ENCODE measurements at regions not wholly inside any gene's neighbourhood (a gene's known extent, or its start where the extent isn't known, plus 50 kb on each side); places are given as distances from the start of the nearest gene placed in this dataset.

- Histone ChIP-seq H3K4me1 (ENCODE audit: control insufficient read depth, insufficient read depth, low read length) (no peaks in the 10 kb centered on the region), H3K27ac (ENCODE audit: low read length) (no peak overlapping the region), H3K4me3 (ENCODE audit: low read length in 2 of 2) (no peak overlapping the region), H3K9me3 (ENCODE audit: control insufficient read depth in 2 of 2, low read length in 2 of 2) (no peaks in the 10 kb centered on the region), H3K27me3 (ENCODE audit: control insufficient read depth in 1 of 2, insufficient read depth in 2 of 2, low read length in 2 of 2) (no peaks in the 10 kb centered on the region), H3K36me3 (ENCODE audit: control insufficient read depth in 2 of 2, insufficient read depth in 2 of 2, low read length in 2 of 2) (no peaks in the 10 kb centered on the region), H3K9ac (ENCODE audit: low read length in 2 of 2) (no peak overlapping the region)
Observed at GRCh38 chr6:85396159-85396808, 53.6 kb upstream of the NT5E start.

- Histone ChIP-seq H3K4me1 (ENCODE audit: control insufficient read depth, insufficient read depth, low read length) (no peaks in the 10 kb centered on the region), H3K4me3 (ENCODE audit: low read length in 2 of 2) (no peak overlapping the region), H3K9me3 (ENCODE audit: control insufficient read depth in 2 of 2, low read length in 2 of 2) (no peaks in the 10 kb centered on the region), H3K36me3 (ENCODE audit: control insufficient read depth in 2 of 2, insufficient read depth in 2 of 2, low read length in 2 of 2) (no peaks in the 10 kb centered on the region), H3K9ac (ENCODE audit: low read length in 2 of 2) (no peak overlapping the region), H3K27me3 (ENCODE audit: control insufficient read depth in 1 of 2, insufficient read depth in 2 of 2, low read length in 2 of 2) (no peaks in the 10 kb centered on the region), H3K27ac (ENCODE audit: low read length) (no peak overlapping the region)
Observed at GRCh38 chr6:85395746-85396145, 54.1 kb upstream of the NT5E start.

GRCh38 chr6:85394853-85395538, 54.9 kb upstream of the NT5E start:
- Histone ChIP-seq H3K27ac (ENCODE audit: low read length) (no peak overlapping the region), H3K9ac (ENCODE audit: low read length in 2 of 2) (no peak overlapping the region), H3K4me3 (ENCODE audit: low read length in 2 of 2) (no peak overlapping the region), H3K36me3 (ENCODE audit: control insufficient read depth in 2 of 2, insufficient read depth in 2 of 2, low read length in 2 of 2) (no peaks in the 10 kb centered on the region), H3K4me1 (ENCODE audit: control insufficient read depth, insufficient read depth, low read length) (no peaks in the 10 kb centered on the region), H3K27me3 (ENCODE audit: control insufficient read depth in 1 of 2, insufficient read depth in 2 of 2, low read length in 2 of 2) (no peaks in the 10 kb centered on the region), H3K9me3 (ENCODE audit: control insufficient read depth in 2 of 2, low read length in 2 of 2) (no peaks in the 10 kb centered on the region)

GRCh38 chr6:85394199-85394598, 55.7 kb upstream of the NT5E start:
- H3K4me1 ChIP-seq (ENCODE audit: control insufficient read depth, insufficient read depth, low read length) = no peaks in the 10 kb centered on the region
- no peaks in the 10 kb centered on the region for H3K27me3 ChIP-seq (ENCODE audit: control insufficient read depth in 1 of 2, insufficient read depth in 2 of 2, low read length in 2 of 2)
- no peak overlapping the region for H3K4me3 ChIP-seq (ENCODE audit: low read length in 2 of 2)
- no peak overlapping the region for H3K27ac ChIP-seq (ENCODE audit: low read length)
- no peaks in the 10 kb centered on the region for H3K9me3 ChIP-seq (ENCODE audit: control insufficient read depth in 2 of 2, low read length in 2 of 2)
- no peaks in the 10 kb centered on the region for H3K36me3 ChIP-seq (ENCODE audit: control insufficient read depth in 2 of 2, insufficient read depth in 2 of 2, low read length in 2 of 2)
- H3K9ac ChIP-seq (ENCODE audit: low read length in 2 of 2) = no peak overlapping the region

- Histone ChIP-seq H3K9me3 (ENCODE audit: control insufficient read depth in 2 of 2, low read length in 2 of 2) (no peaks in the 10 kb centered on the region), H3K4me3 (ENCODE audit: low read length in 2 of 2) (no peak overlapping the region), H3K27ac (ENCODE audit: low read length) (no peak overlapping the region), H3K27me3 (ENCODE audit: control insufficient read depth in 1 of 2, insufficient read depth in 2 of 2, low read length in 2 of 2) (no peaks in the 10 kb centered on the region), H3K4me1 (ENCODE audit: control insufficient read depth, insufficient read depth, low read length) (no peaks in the 10 kb centered on the region), H3K36me3 (ENCODE audit: control insufficient read depth in 2 of 2, insufficient read depth in 2 of 2, low read length in 2 of 2) (no peaks in the 10 kb centered on the region), H3K9ac (ENCODE audit: low read length in 2 of 2) (no peak overlapping the region)
Observed at GRCh38 chr6:85392379-85392778, 57.5 kb upstream of the NT5E start.

DNA sequence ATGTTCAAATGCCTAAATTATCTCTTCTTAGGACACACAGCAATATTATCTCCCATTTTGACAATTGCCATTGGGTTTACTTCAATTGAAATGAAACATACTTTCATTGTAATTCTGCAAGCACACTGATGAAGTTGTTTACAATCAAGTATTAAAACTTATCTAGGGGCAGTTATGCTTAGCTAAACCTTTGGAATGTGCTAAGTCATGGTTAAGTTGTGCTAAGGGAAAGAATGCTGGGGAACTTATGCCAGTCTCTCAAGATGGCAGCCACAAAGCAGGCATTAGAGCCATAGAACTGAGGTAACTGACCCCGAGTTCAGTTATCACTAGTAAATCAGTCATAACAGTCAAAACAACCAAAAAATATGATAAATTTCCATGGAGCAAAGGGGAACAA, 59.1 kb upstream of the NT5E start:
- Histone ChIP-seq H3K27me3 (ENCODE audit: control insufficient read depth in 1 of 2, insufficient read depth in 2 of 2, low read length in 2 of 2) (no peaks in the 10 kb centered on the region), H3K27ac (ENCODE audit: low read length) (no peak overlapping the region), H3K9me3 (ENCODE audit: control insufficient read depth in 2 of 2, low read length in 2 of 2) (no peaks in the 10 kb centered on the region), H3K4me1 (ENCODE audit: control insufficient read depth, insufficient read depth, low read length) (no peaks in the 10 kb centered on the region), H3K9ac (ENCODE audit: low read length in 2 of 2) (no peak overlapping the region), H3K36me3 (ENCODE audit: control insufficient read depth in 2 of 2, insufficient read depth in 2 of 2, low read length in 2 of 2) (no peaks in the 10 kb centered on the region), H3K4me3 (ENCODE audit: low read length in 2 of 2) (no peak overlapping the region)

- Histone ChIP-seq H3K9me3 (ENCODE audit: control insufficient read depth in 2 of 2, low read length in 2 of 2) (no peaks in the 10 kb centered on the region), H3K4me3 (ENCODE audit: low read length in 2 of 2) (no peak overlapping the region), H3K36me3 (ENCODE audit: control insufficient read depth in 2 of 2, insufficient read depth in 2 of 2, low read length in 2 of 2) (no peaks in the 10 kb centered on the region), H3K27me3 (ENCODE audit: control insufficient read depth in 1 of 2, insufficient read depth in 2 of 2, low read length in 2 of 2) (no peaks in the 10 kb centered on the region), H3K27ac (ENCODE audit: low read length) (no peak overlapping the region), H3K4me1 (ENCODE audit: control insufficient read depth, insufficient read depth, low read length) (no peaks in the 10 kb centered on the region), H3K9ac (ENCODE audit: low read length in 2 of 2) (no peak overlapping the region)
Observed at GRCh38 chr6:85390105-85390728, 59.7 kb upstream of the NT5E start.

DNA sequence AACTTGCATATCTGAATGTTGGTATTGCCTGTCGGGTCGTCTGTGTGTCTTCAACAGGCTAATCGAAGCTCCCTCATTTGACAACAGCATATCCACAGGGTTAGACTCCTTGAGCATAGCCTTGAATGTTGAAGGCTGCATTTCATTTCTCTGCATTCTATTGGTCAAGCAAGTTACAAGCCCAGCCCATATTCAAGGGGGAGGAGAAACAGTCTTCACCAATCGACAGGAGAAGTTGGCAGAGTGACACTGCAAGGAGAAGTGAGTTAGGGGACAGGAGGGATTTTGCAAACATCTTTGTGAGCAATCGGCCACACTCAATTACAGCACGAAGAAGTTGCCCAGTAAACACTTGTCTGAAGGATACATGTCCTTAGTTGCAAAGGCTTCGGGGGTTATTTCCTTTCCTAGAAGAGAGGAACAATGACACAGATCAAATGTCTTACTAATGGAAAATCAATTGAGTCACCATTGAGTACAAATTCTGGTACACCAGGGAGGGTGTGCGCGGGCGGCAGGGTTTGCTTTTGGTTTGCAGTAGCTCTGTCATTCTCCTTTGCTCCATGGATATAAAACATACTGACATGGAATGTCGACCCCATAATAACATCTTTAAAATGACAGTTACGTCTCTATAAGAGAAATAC, 60.6 kb upstream of the NT5E start:
- Histone ChIP-seq H3K9ac (ENCODE audit: low read length in 2 of 2) (no peak overlapping the region), H3K27ac (ENCODE audit: low read length) (no peak overlapping the region), H3K4me3 (ENCODE audit: low read length in 2 of 2) (no peak overlapping the region), H3K9me3 (ENCODE audit: control insufficient read depth in 2 of 2, low read length in 2 of 2) (no peaks in the 10 kb centered on the region), H3K27me3 (ENCODE audit: control insufficient read depth in 1 of 2, insufficient read depth in 2 of 2, low read length in 2 of 2) (no peaks in the 10 kb centered on the region), H3K36me3 (ENCODE audit: control insufficient read depth in 2 of 2, insufficient read depth in 2 of 2, low read length in 2 of 2) (no peaks in the 10 kb centered on the region), H3K4me1 (ENCODE audit: control insufficient read depth, insufficient read depth, low read length) (no peaks in the 10 kb centered on the region)

DNA sequence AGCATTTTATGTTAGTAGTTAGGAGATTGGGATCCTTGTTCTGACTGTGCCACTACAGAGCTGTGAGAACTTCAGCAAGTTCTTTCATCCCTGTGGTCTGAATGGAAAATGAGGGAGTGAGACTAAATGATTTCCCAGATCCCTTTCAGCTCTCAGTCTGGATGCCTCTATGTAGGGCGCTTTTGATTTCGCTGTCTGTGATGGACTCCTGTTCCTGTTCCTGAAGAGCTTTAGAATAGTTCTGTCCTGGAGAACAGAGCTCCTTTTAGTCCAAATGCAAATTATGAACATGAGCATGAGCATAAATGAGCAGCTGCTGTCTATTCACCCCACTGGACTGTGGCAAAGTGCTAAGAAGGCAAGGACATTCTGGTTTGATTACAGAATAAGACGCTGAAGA, 61.4 kb upstream of the NT5E start:
- H3K36me3 ChIP-seq (ENCODE audit: control insufficient read depth in 2 of 2, insufficient read depth in 2 of 2, low read length in 2 of 2) = no peaks in the 10 kb centered on the region
- H3K9me3 ChIP-seq (ENCODE audit: control insufficient read depth in 2 of 2, low read length in 2 of 2) = no peaks in the 10 kb centered on the region
- H3K4me1 ChIP-seq (ENCODE audit: control insufficient read depth, insufficient read depth, low read length) = no peaks in the 10 kb centered on the region
- no peak overlapping the region for H3K4me3 ChIP-seq (ENCODE audit: low read length in 2 of 2)
- no peak overlapping the region for H3K9ac ChIP-seq (ENCODE audit: low read length in 2 of 2)
- H3K27me3 ChIP-seq (ENCODE audit: control insufficient read depth in 1 of 2, insufficient read depth in 2 of 2, low read length in 2 of 2) = no peaks in the 10 kb centered on the region
- no peak overlapping the region for H3K27ac ChIP-seq (ENCODE audit: low read length)

GRCh38 chr6:85385636-85386315, 64.1 kb upstream of the NT5E start:
- H3K4me3 ChIP-seq (ENCODE audit: low read length in 2 of 2) = no peak overlapping the region
- H3K4me1 ChIP-seq (ENCODE audit: control insufficient read depth, insufficient read depth, low read length) = no peaks in the 10 kb centered on the region
- no peaks in the 10 kb centered on the region for H3K9me3 ChIP-seq (ENCODE audit: control insufficient read depth in 2 of 2, low read length in 2 of 2)
- H3K27ac ChIP-seq (ENCODE audit: low read length) = no peak overlapping the region
- no peaks in the 10 kb centered on the region for H3K27me3 ChIP-seq (ENCODE audit: control insufficient read depth in 1 of 2, insufficient read depth in 2 of 2, low read length in 2 of 2)
- no peak overlapping the region for H3K9ac ChIP-seq (ENCODE audit: low read length in 2 of 2)
- H3K36me3 ChIP-seq (ENCODE audit: control insufficient read depth in 2 of 2, insufficient read depth in 2 of 2, low read length in 2 of 2) = no peaks in the 10 kb centered on the region

Measured in stomach smooth muscle (tissue), 2 donors.